HG03354 (cell line): ENCODE measurements at regions not wholly inside any gene's neighbourhood (a gene's known extent, or its start where the extent isn't known, plus 50 kb on each side); places are given as distances from the start of the nearest gene placed in this dataset.
"Not testable (repeated sequence)": the region's sequence is repeated elsewhere in the genome, so short reads cannot be mapped to it uniquely, and the experiment has no call there.

Experiments
- ATAC-seq: cut with Tn5 transposase; IDR thresholded peaks from one replicate; pipeline ENCODE4 v1.9.1; 2021; ENCODE audit warnings: mild to moderate bottlenecking; ENCODE audit not compliant: unreplicated experiment, poor library complexity, severe bottlenecking

GRCh38 chr12:88833641-88834116 lies 253.4 kb upstream of the KITLG start:
- ATAC-seq = no peak

GRCh38 chr12:88828537-88828936 lies 248.3 kb upstream of the KITLG start:
- not testable (repeated sequence) for ATAC-seq

GRCh38 chr12:88820012-88820411 lies 239.7 kb upstream of the KITLG start:
- no peak for ATAC-seq

- ATAC-seq = no peak
These were observed 235.9 kb upstream of the KITLG start for GRCh38 chr12:88816201-88816600.

- ATAC-seq = no peak
These were observed 234.5 kb upstream of the KITLG start for GRCh38 chr12:88814779-88815178.

- no peak for ATAC-seq
These were observed 232.3 kb upstream of the KITLG start for GRCh38 chr12:88812610-88813009.

- ATAC-seq = no peak
These were observed 230.5 kb upstream of the KITLG start for GRCh38 chr12:88810806-88811205.

- not testable (repeated sequence) for ATAC-seq
These were observed 229.6 kb upstream of the KITLG start for GRCh38 chr12:88809841-88810240.

GRCh38 chr12:88805692-88806091 lies 225.4 kb upstream of the KITLG start:
- ATAC-seq = no peak

GRCh38 chr12:88805286-88805685 lies 225.0 kb upstream of the KITLG start:
- no peak for ATAC-seq

GRCh38 chr12:88802096-88802706 lies 221.9 kb upstream of the KITLG start:
- ATAC-seq = no peak

- no peak for ATAC-seq
These were observed 221.2 kb upstream of the KITLG start for GRCh38 chr12:88801227-88802095.

GRCh38 chr12:88793096-88793495 lies 212.8 kb upstream of the KITLG start:
- ATAC-seq = no peak

- ATAC-seq = no peak
These were observed 210.0 kb upstream of the KITLG start for GRCh38 chr12:88790231-88790630.

GRCh38 chr12:88784166-88784565 lies 203.9 kb upstream of the KITLG start:
- no peak for ATAC-seq

- ATAC-seq = no peak
These were observed 202.1 kb upstream of the KITLG start for GRCh38 chr12:88782351-88782750.

- ATAC-seq = no peak
These were observed 201.6 kb upstream of the KITLG start for GRCh38 chr12:88781909-88782308.

GRCh38 chr12:88778064-88778463 lies 197.8 kb upstream of the KITLG start:
- no peak for ATAC-seq

- ATAC-seq = no peak
These were observed 195.5 kb upstream of the KITLG start for GRCh38 chr12:88775742-88776151.

GRCh38 chr12:88767699-88768098 lies 187.4 kb upstream of the KITLG start:
- no peak for ATAC-seq
